ENCODE measurements at regions not wholly inside any gene's neighbourhood (a gene's known extent, or its start where the extent isn't known, plus 50 kb on each side); places are given as distances from the start of the nearest gene placed in this dataset.

GRCh38 chr1:76786222-76786621, 81.1 kb upstream of the ST6GALNAC5 start:
- Mint-ChIP-seq H3K36me3 (no peaks in the 10 kb centered on the region), H3K4me1 (no peaks in the 10 kb centered on the region), H3K27ac (no peak overlapping the region), H3K4me3 (no peak overlapping the region), H3K9me3 (no peaks in the 10 kb centered on the region), H3K27me3 (no peaks in the 10 kb centered on the region)
- CTCF ChIA-PET = no interaction called here
- no peak for DNase-seq

- Mint-ChIP-seq H3K4me1 (no peaks in the 10 kb centered on the region), H3K9me3 (no peaks in the 10 kb centered on the region), H3K27me3 (no peaks in the 10 kb centered on the region), H3K27ac (no peak overlapping the region), H3K36me3 (no peaks in the 10 kb centered on the region), H3K4me3 (no peak overlapping the region)
- no peak for DNase-seq
- CTCF ChIA-PET = no interaction called here
These were observed 73.7 kb upstream of the ST6GALNAC5 start for GRCh38 chr1:76793594-76793993.

GRCh38 chr1:76799700-76800099, 67.6 kb upstream of the ST6GALNAC5 start:
- CTCF ChIA-PET = no interaction called here
- no peak overlapping the region for H3K4me3 Mint-ChIP-seq
- no peak overlapping the region for H3K27ac Mint-ChIP-seq
- no peak for DNase-seq
- H3K9me3 Mint-ChIP-seq = no peaks in the 10 kb centered on the region
- no peaks in the 10 kb centered on the region for H3K36me3 Mint-ChIP-seq
- H3K4me1 Mint-ChIP-seq = no peaks in the 10 kb centered on the region
- H3K27me3 Mint-ChIP-seq = no peaks in the 10 kb centered on the region

- no peaks in the 10 kb centered on the region for H3K9me3 Mint-ChIP-seq
- no peak overlapping the region for H3K27ac Mint-ChIP-seq
- no peaks in the 10 kb centered on the region for H3K36me3 Mint-ChIP-seq
- CTCF ChIA-PET = no interaction called here
- H3K27me3 Mint-ChIP-seq = no peaks in the 10 kb centered on the region
- no peak overlapping the region for H3K4me3 Mint-ChIP-seq
- no peaks in the 10 kb centered on the region for H3K4me1 Mint-ChIP-seq
- DNase-seq = no peak
These were observed 65.2 kb upstream of the ST6GALNAC5 start for GRCh38 chr1:76802094-76802493.

GRCh38 chr1:76807543-76808260, 59.6 kb upstream of the ST6GALNAC5 start:
- H3K27ac Mint-ChIP-seq = no peak overlapping the region
- CTCF ChIA-PET = no interaction called here

More at GRCh38 chr1:76807543-76808260, 59.6 kb upstream of the ST6GALNAC5 start:
- H3K4me3 Mint-ChIP-seq = no peak overlapping the region
- H3K27me3 Mint-ChIP-seq = no peaks in the 10 kb centered on the region
- no peak for DNase-seq
- H3K36me3 Mint-ChIP-seq = no peaks in the 10 kb centered on the region
- no peaks in the 10 kb centered on the region for H3K9me3 Mint-ChIP-seq
- no peaks in the 10 kb centered on the region for H3K4me1 Mint-ChIP-seq

All from activated naive CD4-positive, alpha-beta T cell treated with anti-CD3 and anti-CD28 coated beads, Interleukin-2, amount 10 ng/mL, durations not matched to agents 7 days and 5 days (primary cell).